NCI-H1436 treated with DMSO at 0.1 percent for 48 hours (cell line): ENCODE measurements at regions not wholly inside any gene's neighbourhood (a gene's known extent, or its start where the extent isn't known, plus 50 kb on each side); places are given as distances from the start of the nearest gene placed in this dataset.
"Not testable (repeated sequence)": the region's sequence is repeated elsewhere in the genome, so short reads cannot be mapped to it uniquely, and the experiment has no call there.

ENCODE experiments used
- DNase-seq: peaks from one replicate; lab custom pipeline; 2025; lab: John Stamatoyannopoulos, UW

GRCh38 chr5:154546719-154547118 lies 68.7 kb upstream of the HAND1 start:
- no peak for DNase-seq

- no peak for DNase-seq
Observed at GRCh38 chr5:154544646-154545045, 66.6 kb upstream of the HAND1 start.

- DNase-seq = no peak
Observed at GRCh38 chr5:154543380-154543779, 65.4 kb upstream of the HAND1 start.

- DNase-seq = no peak
Observed at GRCh38 chr5:154542581-154542980, 64.6 kb upstream of the HAND1 start.

GRCh38 chr5:154542000-154542399 lies 64.0 kb upstream of the HAND1 start:
- DNase-seq = no peak

GRCh38 chr5:154541553-154541952 lies 63.5 kb upstream of the HAND1 start:
- no peak for DNase-seq

- DNase-seq = no peak
Observed at GRCh38 chr5:154540600-154540999, 62.6 kb upstream of the HAND1 start.

- no peak for DNase-seq
Observed at GRCh38 chr5:154538492-154538891, 60.5 kb upstream of the HAND1 start.

- not testable (repeated sequence) for DNase-seq
Observed at GRCh38 chr5:154536439-154536838, 58.4 kb upstream of the HAND1 start.

GRCh38 chr5:154535535-154535934 lies 57.5 kb upstream of the HAND1 start:
- no peak for DNase-seq

GRCh38 chr5:154534457-154535050 lies 56.5 kb upstream of the HAND1 start:
- no peak for DNase-seq

GRCh38 chr5:154529282-154529681 lies 51.3 kb upstream of the HAND1 start:
- no peak for DNase-seq

- DNase-seq = no peak
Observed at GRCh38 chr5:154528005-154528594, 50.1 kb upstream of the HAND1 start.
